Ovary (tissue), 3 donors: ENCODE measurements at regions not wholly inside any gene's neighbourhood (a gene's known extent, or its start where the extent isn't known, plus 50 kb on each side); places are given as distances from the start of the nearest gene placed in this dataset.

Experiments used
- EP300 ChIP-seq: sonication (generic); formaldehyde crosslinking; IDR thresholded peaks from one replicate; pipeline ENCODE4 v1.6.1; 2017; ENCODE audit warnings: antibody characterized with exemption
- TF ChIP-seq, protein P1 (sequence below), 3 donors: fragments of 450-650 bp in 2 of 3; fragments of 200-600 bp in 1 of 3; IDR thresholded peaks; one replicate each; pipeline versions ENCODE4 v1.5.1 to v1.8.0; 2016 to 2022; ENCODE audit warnings: antibody characterized with exemption in 3 of 3, mild to moderate bottlenecking in 1 of 3
- donor health status: DM: no; HTN: no; CAD: no.

DNA sequence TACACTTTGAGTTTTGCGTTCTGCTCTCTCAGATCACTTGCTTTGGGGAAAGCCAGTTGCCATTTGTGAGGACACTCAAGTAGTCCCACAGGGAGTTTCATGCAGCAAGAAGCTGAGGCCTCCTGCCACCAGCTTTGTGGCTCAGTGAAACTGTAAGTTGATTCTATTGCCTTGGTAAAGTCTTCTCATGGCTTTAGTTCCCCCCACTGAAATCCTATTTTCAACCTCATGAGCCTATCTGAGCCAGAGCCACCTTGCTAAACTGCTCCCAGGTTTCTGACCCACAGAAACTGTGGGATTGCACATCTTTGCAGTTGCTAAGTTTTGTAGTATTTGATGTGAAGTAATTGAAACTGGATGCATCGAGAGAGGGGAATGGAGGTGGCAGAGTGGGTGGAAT is 85.4 kb upstream of the TOP3B start:
- TF ChIP-seq, protein P1, sequence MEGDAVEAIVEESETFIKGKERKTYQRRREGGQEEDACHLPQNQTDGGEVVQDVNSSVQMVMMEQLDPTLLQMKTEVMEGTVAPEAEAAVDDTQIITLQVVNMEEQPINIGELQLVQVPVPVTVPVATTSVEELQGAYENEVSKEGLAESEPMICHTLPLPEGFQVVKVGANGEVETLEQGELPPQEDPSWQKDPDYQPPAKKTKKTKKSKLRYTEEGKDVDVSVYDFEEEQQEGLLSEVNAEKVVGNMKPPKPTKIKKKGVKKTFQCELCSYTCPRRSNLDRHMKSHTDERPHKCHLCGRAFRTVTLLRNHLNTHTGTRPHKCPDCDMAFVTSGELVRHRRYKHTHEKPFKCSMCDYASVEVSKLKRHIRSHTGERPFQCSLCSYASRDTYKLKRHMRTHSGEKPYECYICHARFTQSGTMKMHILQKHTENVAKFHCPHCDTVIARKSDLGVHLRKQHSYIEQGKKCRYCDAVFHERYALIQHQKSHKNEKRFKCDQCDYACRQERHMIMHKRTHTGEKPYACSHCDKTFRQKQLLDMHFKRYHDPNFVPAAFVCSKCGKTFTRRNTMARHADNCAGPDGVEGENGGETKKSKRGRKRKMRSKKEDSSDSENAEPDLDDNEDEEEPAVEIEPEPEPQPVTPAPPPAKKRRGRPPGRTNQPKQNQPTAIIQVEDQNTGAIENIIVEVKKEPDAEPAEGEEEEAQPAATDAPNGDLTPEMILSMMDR (IDR thresholded peaks at IDR 0.05), result no peak
- TF ChIP-seq EP300, result no peak
